ENCODE measurements at regions not wholly inside any gene's neighbourhood (a gene's known extent, or its start where the extent isn't known, plus 50 kb on each side); places are given as distances from the start of the nearest gene placed in this dataset.

DNA sequence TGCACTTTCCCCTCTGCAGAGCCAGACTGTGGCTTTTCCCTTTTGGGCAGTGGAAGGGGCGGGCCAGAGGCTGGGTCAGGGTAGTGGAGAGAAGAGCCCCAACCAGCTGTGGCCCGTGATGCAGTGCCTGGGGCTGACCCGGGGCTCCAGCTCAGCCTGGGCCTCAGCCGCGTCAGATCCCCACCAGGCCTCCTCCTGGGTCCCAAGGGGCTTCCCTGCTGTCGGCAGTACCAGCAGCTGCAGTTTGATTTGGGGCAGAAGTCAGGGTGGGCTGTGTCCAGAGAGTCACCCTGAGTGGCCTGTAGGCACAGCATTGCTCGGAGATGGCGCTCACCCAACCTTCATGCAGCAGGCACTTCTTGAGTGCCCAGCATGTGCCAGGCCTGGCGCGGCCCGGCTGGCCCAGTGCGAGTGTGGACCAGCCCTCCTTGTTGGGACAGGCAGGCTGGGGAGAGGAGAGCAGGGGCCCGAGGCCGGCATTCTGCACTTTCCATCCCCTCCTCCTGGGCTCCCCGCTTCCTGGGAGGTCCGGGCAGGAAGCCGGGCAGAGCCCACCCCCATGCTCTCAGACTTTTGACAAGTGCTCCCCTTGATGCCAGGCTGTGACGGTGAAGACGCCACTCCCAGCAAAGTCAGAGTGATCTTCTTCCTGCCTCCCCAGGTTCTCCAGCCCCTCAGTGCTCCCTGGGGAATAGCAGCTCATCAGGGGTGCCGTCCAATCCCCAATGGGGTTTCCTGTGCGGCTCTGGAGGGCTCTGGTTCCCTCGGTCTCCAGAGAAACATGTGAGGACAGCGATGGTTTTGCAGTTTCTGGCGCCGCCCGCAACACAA, 88.3 kb upstream of the COL5A1 start:
- ATAC-seq (ENCODE audit: low read depth) (no peak), DNase-seq (ENCODE audit: low spot score) (peak; percentile 33)
- no peak overlapping the region for H3K4me3 ChIP-seq (ENCODE audit: severe bottlenecking)
- TF ChIP-seq, protein P1, sequence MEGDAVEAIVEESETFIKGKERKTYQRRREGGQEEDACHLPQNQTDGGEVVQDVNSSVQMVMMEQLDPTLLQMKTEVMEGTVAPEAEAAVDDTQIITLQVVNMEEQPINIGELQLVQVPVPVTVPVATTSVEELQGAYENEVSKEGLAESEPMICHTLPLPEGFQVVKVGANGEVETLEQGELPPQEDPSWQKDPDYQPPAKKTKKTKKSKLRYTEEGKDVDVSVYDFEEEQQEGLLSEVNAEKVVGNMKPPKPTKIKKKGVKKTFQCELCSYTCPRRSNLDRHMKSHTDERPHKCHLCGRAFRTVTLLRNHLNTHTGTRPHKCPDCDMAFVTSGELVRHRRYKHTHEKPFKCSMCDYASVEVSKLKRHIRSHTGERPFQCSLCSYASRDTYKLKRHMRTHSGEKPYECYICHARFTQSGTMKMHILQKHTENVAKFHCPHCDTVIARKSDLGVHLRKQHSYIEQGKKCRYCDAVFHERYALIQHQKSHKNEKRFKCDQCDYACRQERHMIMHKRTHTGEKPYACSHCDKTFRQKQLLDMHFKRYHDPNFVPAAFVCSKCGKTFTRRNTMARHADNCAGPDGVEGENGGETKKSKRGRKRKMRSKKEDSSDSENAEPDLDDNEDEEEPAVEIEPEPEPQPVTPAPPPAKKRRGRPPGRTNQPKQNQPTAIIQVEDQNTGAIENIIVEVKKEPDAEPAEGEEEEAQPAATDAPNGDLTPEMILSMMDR (IDR thresholded peaks at IDR 0.05; ENCODE audit: poor library complexity, severe bottlenecking), result no peak
- peaks cover 14% of the 10 kb centered on the region for H3K4me1 ChIP-seq (ENCODE audit: insufficient read depth, poor library complexity, severe bottlenecking)
- no peaks in the 10 kb centered on the region for H3K9me3 ChIP-seq (ENCODE audit: severe bottlenecking)
- H3K27me3 ChIP-seq (ENCODE audit: insufficient read depth, poor library complexity, severe bottlenecking), result no peaks in the 10 kb centered on the region
- peak overlapping the region; percentile 74 for H3K27ac ChIP-seq (ENCODE audit: poor library complexity, severe bottlenecking)
- H3K36me3 ChIP-seq (ENCODE audit: low read depth), result no peaks in the 10 kb centered on the region

DNA sequence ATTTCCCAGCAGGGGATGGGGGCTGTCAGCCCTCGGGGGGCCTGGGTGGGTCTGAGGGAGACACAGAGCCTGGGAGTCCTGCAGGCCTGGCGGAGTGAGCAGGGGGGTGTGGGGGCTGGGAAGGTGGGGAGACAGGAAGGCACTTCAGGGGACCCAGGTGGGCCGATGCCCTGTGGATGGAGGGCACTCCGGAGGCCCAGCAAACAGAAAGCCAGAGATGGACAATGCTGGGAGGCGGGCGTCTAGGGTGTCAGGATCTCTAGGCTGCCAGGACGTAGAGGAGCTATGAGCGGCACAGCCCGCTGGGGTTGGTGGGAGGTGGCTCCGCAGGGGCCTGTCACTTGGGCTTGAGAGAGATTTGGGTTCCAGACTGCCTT, 87.6 kb upstream of the COL5A1 start:
- H3K9me3 ChIP-seq (ENCODE audit: severe bottlenecking), result no peaks in the 10 kb centered on the region
- no peaks in the 10 kb centered on the region for H3K36me3 ChIP-seq (ENCODE audit: low read depth)
- DNase-seq (ENCODE audit: low spot score) (peak; percentile 56), ATAC-seq (ENCODE audit: low read depth) (no peak)
- H3K27me3 ChIP-seq (ENCODE audit: insufficient read depth, poor library complexity, severe bottlenecking), result no peaks in the 10 kb centered on the region
- H3K27ac ChIP-seq (ENCODE audit: poor library complexity, severe bottlenecking), result no peak overlapping the region
- TF ChIP-seq, protein P1 (IDR thresholded peaks at IDR 0.05; ENCODE audit: poor library complexity, severe bottlenecking), result no peak
- no peak overlapping the region for H3K4me3 ChIP-seq (ENCODE audit: severe bottlenecking)
- H3K4me1 ChIP-seq (ENCODE audit: insufficient read depth, poor library complexity, severe bottlenecking), result peaks cover 14% of the 10 kb centered on the region

DNA sequence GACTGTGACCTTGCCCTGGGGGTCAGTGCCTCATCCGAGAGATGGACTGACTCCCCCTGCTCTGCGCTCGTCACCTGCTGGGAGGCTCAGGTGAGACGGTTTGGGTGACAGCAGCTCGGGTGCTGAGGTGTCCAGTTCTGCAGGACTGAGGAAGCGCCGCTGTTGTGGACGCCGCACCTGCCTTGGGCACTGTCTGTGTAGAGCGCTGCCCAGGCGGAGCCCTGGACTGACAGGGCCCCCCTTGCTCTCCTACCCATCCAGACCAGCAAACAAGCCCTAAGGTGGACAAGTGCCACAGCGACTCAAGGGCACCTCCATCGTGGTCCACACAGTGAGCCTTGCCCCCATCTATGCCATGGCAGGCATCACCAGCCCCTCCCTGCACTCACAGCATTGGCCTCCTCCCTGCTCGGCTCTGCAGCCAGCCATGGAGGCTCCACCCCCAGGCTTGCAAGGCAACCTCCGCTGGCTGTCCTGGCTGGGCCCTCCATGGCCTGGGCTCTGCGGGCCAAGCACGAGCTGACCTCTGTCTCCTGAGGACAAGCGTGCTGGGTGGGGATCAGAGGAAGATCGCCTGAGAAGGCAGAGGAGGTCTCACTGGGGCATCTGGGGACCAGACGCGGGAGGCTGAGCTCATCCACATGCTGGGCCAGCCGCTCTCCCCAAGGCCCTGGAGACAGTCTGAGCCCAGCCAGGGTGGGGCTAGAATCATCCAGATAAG, 87.1 kb upstream of the COL5A1 start:
- H3K27ac ChIP-seq (ENCODE audit: poor library complexity, severe bottlenecking), result no peak overlapping the region
- peaks cover 14% of the 10 kb centered on the region for H3K4me1 ChIP-seq (ENCODE audit: insufficient read depth, poor library complexity, severe bottlenecking)
- no peaks in the 10 kb centered on the region for H3K9me3 ChIP-seq (ENCODE audit: severe bottlenecking)
- no peaks in the 10 kb centered on the region for H3K36me3 ChIP-seq (ENCODE audit: low read depth)
- peak; percentile 47 for DNase-seq (ENCODE audit: low spot score)
- no peak for ATAC-seq (ENCODE audit: low read depth)
- H3K4me3 ChIP-seq (ENCODE audit: severe bottlenecking), result no peak overlapping the region
- TF ChIP-seq, protein P1 (IDR thresholded peaks at IDR 0.05; ENCODE audit: poor library complexity, severe bottlenecking), result no peak
- H3K27me3 ChIP-seq (ENCODE audit: insufficient read depth, poor library complexity, severe bottlenecking), result no peaks in the 10 kb centered on the region

DNA sequence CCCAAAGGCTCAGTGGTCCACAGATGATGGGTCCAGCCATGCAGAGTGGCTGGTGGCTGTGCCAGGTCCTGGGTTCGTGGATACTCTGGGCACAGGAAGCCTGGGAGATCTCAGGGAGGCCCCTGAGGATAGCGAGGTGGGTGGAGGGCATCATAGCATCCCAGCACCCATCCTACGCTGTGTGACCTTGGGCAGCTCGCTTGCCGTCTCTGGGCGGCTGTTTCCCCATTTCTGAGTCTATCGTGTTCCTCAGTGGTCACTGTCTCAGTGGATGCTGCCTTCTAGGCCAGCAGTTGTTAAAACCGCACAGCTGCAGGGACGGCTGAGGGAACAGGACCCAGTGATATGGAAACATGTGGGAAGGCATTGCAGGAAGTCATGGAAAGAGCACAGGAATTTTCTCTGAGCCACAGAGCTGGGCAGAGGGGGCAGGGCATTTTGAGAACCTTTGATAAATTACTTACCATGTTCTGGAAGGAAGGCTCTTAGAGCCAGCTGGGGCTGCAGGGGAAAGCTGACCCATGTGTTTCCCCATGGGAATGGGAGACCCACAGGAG, 86.4 kb upstream of the COL5A1 start:
- Histone ChIP-seq H3K36me3 (ENCODE audit: low read depth) (no peaks in the 10 kb centered on the region), H3K27ac (ENCODE audit: poor library complexity, severe bottlenecking) (no peak overlapping the region), H3K9me3 (ENCODE audit: severe bottlenecking) (no peaks in the 10 kb centered on the region), H3K4me3 (ENCODE audit: severe bottlenecking) (no peak overlapping the region), H3K4me1 (ENCODE audit: insufficient read depth, poor library complexity, severe bottlenecking) (peaks cover 14% of the 10 kb centered on the region), H3K27me3 (ENCODE audit: insufficient read depth, poor library complexity, severe bottlenecking) (no peaks in the 10 kb centered on the region)
- peak; percentile 20 for DNase-seq (ENCODE audit: low spot score)
- ATAC-seq (ENCODE audit: low read depth), result no peak
- TF ChIP-seq, protein P1 (IDR thresholded peaks at IDR 0.05; ENCODE audit: poor library complexity, severe bottlenecking), result no peak
